ENCODE measurements at regions not wholly inside any gene's neighbourhood (a gene's known extent, or its start where the extent isn't known, plus 50 kb on each side); places are given as distances from the start of the nearest gene placed in this dataset.

- TF ChIP-seq MAX (IDR thresholded peaks at IDR 0.05) (no peak), CREB1 (IDR thresholded peaks at IDR 0.05; ENCODE audit: low read depth) (no peak), EGR1 (IDR thresholded peaks at IDR 0.05) (no peak), FOXM1 (IDR thresholded peaks at IDR 0.05; ENCODE audit: borderline replicate concordance, low read depth) (no peak), REST (IDR thresholded peaks at IDR 0.05; ENCODE audit: low read depth) (no peak), RAD21 (IDR thresholded peaks at IDR 0.05; ENCODE audit: low read depth) (no peak), EP300 (IDR thresholded peaks at IDR 0.05; ENCODE audit: borderline replicate concordance) (no peak), TEAD4 (IDR thresholded peaks at IDR 0.05) (no peak), YY1 (IDR thresholded peaks at IDR 0.05; ENCODE audit: low read depth) (no peak)
Measured at GRCh38 chr11:29006668-29007067, 898.5 kb downstream of the METTL15 start.

Data from Ishikawa (cell line).